Activated CD4-positive, alpha-beta memory T cell treated with anti-CD3 and anti-CD28 coated beads for 36 hours (primary cell): ENCODE measurements at regions not wholly inside any gene's neighbourhood (a gene's known extent, or its start where the extent isn't known, plus 50 kb on each side); places are given as distances from the start of the nearest gene placed in this dataset.

ENCODE experiments used
- CTCF ChIA-PET: fragments of 350-600 bp; sonication (Branson Sonifier 250); formaldehyde crosslinking; loops from one replicate; lab custom pipeline; 2021; ENCODE audit warnings: antibody characterized with exemption, inconsistent platforms; lab: Charles Lee
- POLR2A ChIA-PET: fragments of 350-600 bp; sonication (Branson Sonifier 250); formaldehyde crosslinking; loops from one replicate; lab custom pipeline; 2021; ENCODE audit warnings: antibody characterized with exemption; lab: Charles Lee
- DNase-seq: peaks from one replicate; pipeline ENCODE4 v3.0.0-alpha.2; 2020
- H3K27ac Mint-ChIP-seq: one replicate; pipeline ENCODE4 v1.8.0; 2021; ENCODE audit warnings: mixed read lengths
- H3K27me3 Mint-ChIP-seq: one replicate; pipeline ENCODE4 v1.8.0; 2021; ENCODE audit warnings: mixed read lengths
- H3K36me3 Mint-ChIP-seq: one replicate; pipeline ENCODE4 v1.8.0; 2021; ENCODE audit warnings: mixed read lengths
- H3K4me1 Mint-ChIP-seq: one replicate; pipeline ENCODE4 v1.8.0; 2021; ENCODE audit warnings: low read depth, mixed read lengths
- H3K4me3 Mint-ChIP-seq: one replicate; pipeline ENCODE4 v1.8.0; 2021; ENCODE audit warnings: mild to moderate bottlenecking, mixed read lengths
- H3K9me3 Mint-ChIP-seq: one replicate; pipeline ENCODE4 v1.8.0; 2021; ENCODE audit warnings: mixed read lengths
- intact Hi-C: fragments of 100-400 bp; cut with micrococcal nuclease; formaldehyde crosslinking; loops from one replicate; pipeline ENCODE4 v1.15.1; 2023

DNA sequence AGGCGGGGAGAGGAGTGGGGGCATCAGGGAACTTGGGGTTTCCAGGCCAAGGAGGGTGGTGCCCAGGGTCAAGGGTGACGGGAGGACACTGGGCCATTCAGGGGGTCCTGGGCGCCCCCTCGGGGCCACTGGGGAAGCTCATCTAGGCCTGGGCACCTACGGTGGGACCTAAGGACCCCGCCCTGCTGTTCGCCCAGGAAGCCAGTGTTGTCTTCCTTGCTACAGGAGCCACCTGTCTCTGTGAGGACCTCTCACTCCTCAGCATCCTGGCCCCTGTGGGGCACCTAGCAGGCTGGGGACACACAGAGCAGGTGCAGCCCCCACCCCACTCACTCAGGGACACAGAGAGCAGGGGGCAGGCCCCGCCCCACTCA, 191.6 kb downstream of the IGLL1 start:
- Mint-ChIP-seq H3K9me3 (no peaks in the 10 kb centered on the region), H3K27me3 (peaks cover 2% of the 10 kb centered on the region), H3K4me1 (no peaks in the 10 kb centered on the region), H3K4me3 (no peak overlapping the region), H3K36me3 (no peaks in the 10 kb centered on the region), H3K27ac (no peak overlapping the region)
- ChIA-PET POLR2A (no interaction called here), CTCF (no interaction called here)
- no peak for DNase-seq
- intact Hi-C loops = loop anchor here (5.0 kb wide), 2 partner anchors 211 to 431 kb away; no protein-coding TSS in a partner anchor

DNA sequence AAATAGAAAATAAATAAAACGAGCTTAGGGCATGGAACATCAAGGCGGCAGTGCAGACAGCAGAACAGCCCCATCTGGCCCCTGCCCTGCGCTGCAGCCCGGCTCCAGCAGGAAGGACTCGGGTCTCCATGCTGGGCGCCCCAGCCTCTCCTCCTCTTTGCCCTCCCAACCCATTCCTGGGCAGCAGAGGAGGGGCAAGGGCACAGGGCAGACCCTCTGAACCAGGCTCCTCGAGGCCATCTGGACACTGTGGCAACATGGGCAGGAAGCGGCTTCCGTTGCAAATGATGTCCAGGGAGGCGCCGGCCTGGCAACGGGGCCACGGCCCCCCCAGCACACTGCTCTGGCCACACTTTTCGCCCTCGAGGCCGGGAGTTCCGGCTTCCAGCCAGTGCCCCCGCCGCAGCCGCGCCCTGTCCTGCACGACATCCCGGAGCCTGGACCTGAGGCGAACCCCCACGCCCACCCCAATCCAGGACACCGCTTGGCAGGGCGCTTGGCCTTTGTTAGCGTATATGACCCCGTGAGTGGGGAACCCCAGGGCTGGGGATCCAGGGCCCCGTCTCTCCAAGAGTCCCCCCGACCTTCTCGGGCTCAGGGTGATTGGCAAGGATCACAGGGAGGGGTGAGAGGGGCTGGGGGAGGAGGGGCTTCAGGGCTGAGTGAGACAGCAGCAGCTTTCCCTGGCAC, 192.1 kb downstream of the IGLL1 start:
- H3K4me1 Mint-ChIP-seq = no peaks in the 10 kb centered on the region
- peaks cover 2% of the 10 kb centered on the region for H3K27me3 Mint-ChIP-seq
- no peak for DNase-seq
- no peaks in the 10 kb centered on the region for H3K36me3 Mint-ChIP-seq
- no peak overlapping the region for H3K4me3 Mint-ChIP-seq
- no peaks in the 10 kb centered on the region for H3K9me3 Mint-ChIP-seq
- H3K27ac Mint-ChIP-seq = no peak overlapping the region
- CTCF ChIA-PET = interaction anchor here (0.7 to 1.0 kb wide), 2 partner anchors 24 to 430 kb away, joined by 3 read pairs; no protein-coding TSS in a partner anchor
- intact Hi-C loops = loop anchor here (5.0 kb wide), 2 partner anchors 211 to 431 kb away; no protein-coding TSS in a partner anchor
- POLR2A ChIA-PET = no interaction called here

DNA sequence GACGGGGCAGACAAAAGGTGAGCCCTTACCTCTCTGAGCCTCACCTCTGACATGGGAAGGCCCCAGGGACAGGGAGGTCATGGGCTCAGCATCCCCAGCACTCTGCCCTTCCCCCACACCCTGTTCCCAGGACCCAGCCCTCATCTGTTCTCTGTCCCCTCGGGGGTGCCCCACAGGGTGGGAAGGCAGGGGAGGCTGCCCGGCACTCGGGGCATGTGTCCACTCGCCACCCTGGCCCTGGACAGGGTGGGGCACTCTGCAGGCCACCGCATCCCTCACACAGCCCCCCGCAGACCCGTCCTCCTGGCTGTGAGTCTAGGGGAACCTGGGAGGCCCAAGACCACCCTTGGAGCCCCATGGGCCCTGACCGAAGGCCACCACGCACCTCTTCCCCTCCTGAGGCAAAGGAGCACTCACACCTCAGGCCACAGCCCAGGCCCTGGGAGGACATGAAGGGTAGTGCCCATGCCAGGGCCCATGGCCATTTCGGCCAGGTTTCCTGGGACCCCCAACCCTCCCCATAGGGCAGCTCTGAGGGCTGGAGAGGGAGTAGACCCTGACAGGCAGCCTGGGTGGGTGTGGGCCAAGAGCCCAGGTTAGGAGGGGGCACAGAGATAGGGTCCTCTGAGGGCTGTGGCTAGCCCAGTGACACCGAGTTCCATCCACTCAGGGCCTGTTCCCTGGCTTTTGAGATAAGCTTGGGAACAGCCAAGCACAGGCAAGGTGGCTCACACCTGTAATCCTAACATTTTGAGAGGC, 193.1 kb downstream of the IGLL1 start:
- Mint-ChIP-seq H3K27ac (no peak overlapping the region), H3K9me3 (no peaks in the 10 kb centered on the region), H3K27me3 (peaks cover 2% of the 10 kb centered on the region), H3K36me3 (no peaks in the 10 kb centered on the region), H3K4me3 (no peak overlapping the region), H3K4me1 (no peaks in the 10 kb centered on the region)
- DNase-seq = no peak
- CTCF ChIA-PET = interaction anchor here (0.7 to 1.8 kb wide), 10 partner anchors 8 to 430 kb away, joined by 3 to 20 read pairs (median 6); no protein-coding TSS in a partner anchor
- intact Hi-C loops = loop anchor here (1.0 to 5.0 kb wide), 3 partner anchors 72 to 430 kb away; no protein-coding TSS in a partner anchor
- POLR2A ChIA-PET = no interaction called here

DNA sequence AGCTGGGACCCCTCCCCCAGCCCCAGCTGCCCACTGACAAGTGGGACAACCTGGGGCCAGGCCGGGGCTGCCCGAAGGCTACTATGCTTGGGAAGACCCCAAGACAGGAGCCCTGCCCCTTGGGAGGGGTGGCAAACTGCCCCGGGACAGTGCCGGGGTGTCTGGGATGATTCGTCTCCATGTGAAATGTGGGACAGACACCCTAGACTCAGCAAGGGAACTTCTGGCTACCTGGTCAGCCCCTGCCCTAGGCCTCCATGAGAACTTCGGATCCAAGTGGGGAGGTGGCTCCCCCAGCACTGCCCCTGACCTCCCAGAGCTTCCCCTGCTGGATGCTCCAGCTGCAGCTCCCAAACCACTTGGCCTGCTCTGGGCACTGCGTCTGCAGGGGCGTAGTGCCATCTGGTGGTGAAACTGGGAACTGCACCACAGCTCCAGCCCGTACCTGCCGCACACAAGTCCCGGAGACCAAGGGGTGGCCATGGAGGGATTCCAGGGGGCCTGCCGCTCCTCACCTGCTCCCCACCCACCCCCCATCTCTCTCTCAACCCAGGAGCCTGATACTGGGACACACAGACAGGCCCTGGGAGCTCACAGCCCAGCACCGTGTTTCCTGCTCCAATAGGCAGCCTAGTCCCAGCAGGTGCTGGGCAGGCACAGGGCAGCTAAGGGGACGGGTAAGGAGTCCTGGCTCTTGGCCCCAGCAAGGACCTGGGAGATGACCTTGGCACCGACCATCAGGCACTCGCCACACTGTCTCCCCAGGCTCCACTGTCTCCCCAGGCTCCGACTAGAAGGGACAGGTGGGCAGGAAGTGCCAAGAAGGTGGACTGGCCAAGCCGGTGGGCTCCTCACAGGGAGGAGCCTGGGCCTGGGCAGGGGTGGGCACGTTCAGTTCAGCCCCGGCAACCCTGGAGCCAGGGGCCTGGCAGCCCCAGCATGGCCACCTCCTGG, 194.1 kb downstream of the IGLL1 start:
- no peak overlapping the region for H3K27ac Mint-ChIP-seq
- intact Hi-C loops = loop anchor here (1.0 to 5.0 kb wide), 3 partner anchors 71 to 429 kb away; no protein-coding TSS in a partner anchor
- H3K36me3 Mint-ChIP-seq = no peaks in the 10 kb centered on the region
- peak; percentile 88 for DNase-seq
- no peaks in the 10 kb centered on the region for H3K4me1 Mint-ChIP-seq
- ChIA-PET CTCF (interaction anchor here (0.6 to 1.8 kb wide), 36 partner anchors 9 to 431 kb away, joined by 3 to 20 read pairs (median 4); no protein-coding TSS in a partner anchor), POLR2A (no interaction called here)
- no peaks in the 10 kb centered on the region for H3K9me3 Mint-ChIP-seq
- no peak overlapping the region for H3K4me3 Mint-ChIP-seq
- peaks cover 2% of the 10 kb centered on the region for H3K27me3 Mint-ChIP-seq

GRCh38 chr22:23384923-23385677, 195.0 kb downstream of the IGLL1 start:
- peaks cover 2% of the 10 kb centered on the region for H3K27me3 Mint-ChIP-seq
- H3K4me3 Mint-ChIP-seq = no peak overlapping the region
- no peak for DNase-seq
- POLR2A ChIA-PET = no interaction called here
- no peaks in the 10 kb centered on the region for H3K36me3 Mint-ChIP-seq
- H3K9me3 Mint-ChIP-seq = no peaks in the 10 kb centered on the region
- no peaks in the 10 kb centered on the region for H3K4me1 Mint-ChIP-seq
- H3K27ac Mint-ChIP-seq = no peak overlapping the region
- intact Hi-C loops = loop anchor here (5.0 kb wide), 2 partner anchors 208 to 428 kb away; no protein-coding TSS in a partner anchor
- CTCF ChIA-PET = interaction anchor here (0.7 to 1.8 kb wide), 33 partner anchors 9 to 430 kb away, joined by 3 to 20 read pairs (median 5); no protein-coding TSS in a partner anchor

DNA sequence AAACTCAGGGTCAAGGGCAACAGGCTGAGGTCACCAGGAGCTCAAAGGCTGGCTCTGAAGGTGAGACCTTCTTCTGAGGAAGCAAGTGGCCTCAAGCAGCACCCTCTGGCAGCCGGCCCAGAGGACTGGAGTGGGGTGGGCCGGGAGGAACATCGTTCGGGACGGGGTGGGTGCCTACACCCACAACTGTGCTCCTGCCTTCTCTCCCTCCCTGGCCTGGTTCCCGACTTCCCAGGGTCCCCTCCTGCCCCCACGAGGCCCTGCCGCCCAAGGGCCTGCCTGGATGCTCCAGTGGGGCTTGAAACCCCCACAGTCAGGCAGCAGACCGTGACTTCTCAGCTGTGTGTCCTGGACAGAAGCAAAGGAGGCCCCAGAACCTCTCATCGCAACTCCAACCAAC, 195.7 kb downstream of the IGLL1 start:
- H3K27me3 Mint-ChIP-seq = peaks cover 2% of the 10 kb centered on the region
- H3K9me3 Mint-ChIP-seq = no peaks in the 10 kb centered on the region
- no peak for DNase-seq
- no peaks in the 10 kb centered on the region for H3K36me3 Mint-ChIP-seq
- no peaks in the 10 kb centered on the region for H3K4me1 Mint-ChIP-seq
- ChIA-PET CTCF (no interaction called here), POLR2A (no interaction called here)
- intact Hi-C loops = no loop called here
- H3K4me3 Mint-ChIP-seq = no peak overlapping the region
- H3K27ac Mint-ChIP-seq = no peak overlapping the region

GRCh38 chr22:23383491-23384361, 196.4 kb downstream of the IGLL1 start:
- Mint-ChIP-seq H3K36me3 (no peaks in the 10 kb centered on the region), H3K9me3 (no peaks in the 10 kb centered on the region), H3K4me3 (no peak overlapping the region), H3K27ac (no peak overlapping the region), H3K4me1 (no peaks in the 10 kb centered on the region), H3K27me3 (peaks cover 2% of the 10 kb centered on the region)
- ChIA-PET CTCF (interaction anchor here (0.8 kb wide), 1 partner anchor 102 kb away, joined by 3 read pairs; no protein-coding TSS in a partner anchor), POLR2A (no interaction called here)
- intact Hi-C loops = no loop called here
- DNase-seq = no peak

DNA sequence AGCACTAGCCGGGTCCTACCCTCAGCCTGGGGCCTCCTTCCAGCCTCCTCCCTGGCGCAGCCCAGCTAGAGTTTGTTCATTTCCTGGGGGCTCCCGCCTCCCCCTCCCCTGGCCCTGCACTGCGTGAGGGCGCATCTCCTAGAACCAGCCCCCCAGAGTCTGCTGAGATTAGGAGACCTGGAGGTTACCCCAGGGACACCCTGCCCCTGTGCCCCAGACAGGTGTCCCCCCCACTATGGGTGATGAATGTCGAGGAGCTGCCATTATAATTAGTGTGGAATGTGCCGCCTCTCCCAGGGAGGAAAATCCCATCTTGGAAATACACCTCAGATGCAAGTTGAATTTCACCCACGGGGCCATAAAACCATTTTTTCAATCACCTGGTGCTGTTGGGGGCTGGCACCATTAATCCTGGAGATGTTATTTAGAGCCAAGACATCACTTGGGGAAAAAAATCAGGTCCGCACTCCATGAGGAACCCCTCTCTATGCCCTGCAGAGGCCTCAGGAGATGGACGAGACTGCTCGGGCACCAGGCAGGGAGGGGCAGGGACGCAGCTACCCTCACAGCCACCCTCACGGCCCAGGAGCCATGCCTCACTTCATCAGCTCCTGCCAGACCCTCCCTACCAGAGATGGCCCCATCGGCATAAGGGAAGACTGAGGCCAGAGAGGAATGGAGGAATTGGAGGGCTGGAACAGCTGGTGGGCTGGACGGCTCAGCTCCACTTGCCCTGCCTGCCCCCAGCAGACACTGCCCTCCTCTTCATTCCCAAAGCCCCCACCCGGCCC, 197.5 kb downstream of the IGLL1 start:
- Mint-ChIP-seq H3K36me3 (no peaks in the 10 kb centered on the region), H3K9me3 (no peaks in the 10 kb centered on the region), H3K4me3 (no peak overlapping the region), H3K27me3 (peaks cover 2% of the 10 kb centered on the region), H3K4me1 (no peaks in the 10 kb centered on the region), H3K27ac (no peak overlapping the region)
- DNase-seq = no peak
- intact Hi-C loops = no loop called here
- CTCF ChIA-PET = no interaction called here
- POLR2A ChIA-PET = no interaction called here

DNA sequence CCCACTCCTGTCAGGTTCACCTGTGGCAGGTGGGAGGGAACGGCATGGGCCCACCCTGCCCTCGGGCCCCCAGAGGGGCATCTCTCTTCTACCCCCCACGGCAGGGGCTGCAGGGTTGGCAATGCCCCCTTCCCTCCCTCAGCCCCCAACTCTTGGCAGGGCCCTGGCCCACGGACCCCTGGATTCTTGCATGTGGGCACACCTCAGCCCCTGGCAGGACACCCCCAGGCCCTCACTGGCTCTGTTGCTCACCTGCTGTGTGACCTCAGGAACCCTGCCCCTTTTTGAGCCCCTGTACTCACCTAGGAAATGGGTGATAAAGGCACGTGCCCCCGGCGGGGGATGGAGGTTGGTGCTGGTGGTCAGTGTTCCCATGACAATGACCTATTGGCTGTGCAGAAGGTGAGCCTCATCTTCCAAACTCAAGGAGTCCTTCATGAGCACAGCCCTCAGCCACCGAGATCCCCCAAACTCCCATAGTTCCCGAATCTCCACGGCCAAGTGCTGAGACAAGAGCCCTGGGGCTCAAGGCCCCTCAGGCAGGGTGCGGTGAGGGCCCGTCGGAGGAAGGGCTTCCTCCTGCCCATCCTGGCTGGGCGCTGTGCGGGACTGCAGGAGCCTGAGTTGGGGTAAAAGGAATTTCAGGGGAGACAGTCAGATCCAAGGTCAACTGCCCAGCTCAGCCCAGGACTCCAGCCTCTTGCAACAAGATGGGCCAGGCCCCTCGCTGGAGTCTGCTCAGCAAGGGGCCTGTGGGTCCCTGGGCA, 198.2 kb downstream of the IGLL1 start:
- ChIA-PET CTCF (interaction anchor here (0.7 kb wide), 1 partner anchor 11 kb away, joined by 5 read pairs; no protein-coding TSS in a partner anchor), POLR2A (no interaction called here)
- DNase-seq = no peak
- H3K4me3 Mint-ChIP-seq = no peak overlapping the region
- H3K27ac Mint-ChIP-seq = no peak overlapping the region
- peaks cover 2% of the 10 kb centered on the region for H3K27me3 Mint-ChIP-seq
- H3K4me1 Mint-ChIP-seq = no peaks in the 10 kb centered on the region
- no peaks in the 10 kb centered on the region for H3K9me3 Mint-ChIP-seq
- intact Hi-C loops = no loop called here
- no peaks in the 10 kb centered on the region for H3K36me3 Mint-ChIP-seq
